CD4-positive, alpha-beta T cell treated with Interleukin-17A for 1 hour (primary cell): ENCODE measurements at regions not wholly inside any gene's neighbourhood (a gene's known extent, or its start where the extent isn't known, plus 50 kb on each side); places are given as distances from the start of the nearest gene placed in this dataset.

Experiments used
- DNase-seq: peaks from one replicate; pipeline ENCODE4 v3.0.0-alpha.2; 2020

DNA sequence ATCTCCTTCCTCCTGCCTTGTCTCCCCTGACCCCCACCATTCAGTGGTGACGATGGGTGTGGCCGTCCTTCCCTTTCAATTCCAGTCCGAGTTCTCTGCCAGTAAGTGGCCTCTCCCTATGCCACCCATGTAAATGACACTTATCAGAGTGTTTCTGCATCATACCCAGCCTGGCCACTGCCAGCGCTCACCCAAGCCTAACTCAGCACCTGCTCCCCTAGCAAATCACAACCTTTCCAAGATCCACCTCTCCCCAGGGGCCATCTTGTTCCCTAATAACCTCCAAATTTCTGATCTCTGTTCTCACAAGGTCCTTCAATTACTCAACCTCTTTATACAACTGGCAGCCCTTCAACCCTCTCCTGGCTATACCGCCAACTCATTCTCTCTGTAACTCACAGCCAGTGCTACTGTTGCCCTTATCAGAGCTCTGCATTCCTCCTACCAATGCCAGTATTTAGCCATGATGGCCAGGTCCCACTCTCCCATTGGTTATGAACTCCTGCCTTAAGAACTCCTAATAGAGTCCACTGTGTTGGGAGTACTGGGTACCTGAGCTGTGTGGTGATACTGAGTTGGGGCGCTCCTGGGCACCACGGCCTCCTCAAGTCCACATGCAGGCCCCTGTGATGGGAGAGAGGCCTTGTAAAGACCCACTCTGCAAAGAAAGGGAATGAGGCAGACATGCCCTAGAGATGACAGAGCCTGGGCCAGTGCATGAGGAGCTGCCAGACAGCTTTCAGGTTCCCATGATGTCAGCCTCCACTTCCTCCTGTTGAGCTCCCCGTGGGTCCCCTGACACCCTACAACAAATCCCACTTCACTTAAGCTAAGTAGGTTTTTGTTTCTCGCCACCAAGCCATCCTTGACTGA lies 187.4 kb upstream of the RREB1 start:
- no peak for DNase-seq

- DNase-seq: no peak
These were observed 186.8 kb upstream of the RREB1 start for GRCh38 chr6:6920987-6921313.

DNA sequence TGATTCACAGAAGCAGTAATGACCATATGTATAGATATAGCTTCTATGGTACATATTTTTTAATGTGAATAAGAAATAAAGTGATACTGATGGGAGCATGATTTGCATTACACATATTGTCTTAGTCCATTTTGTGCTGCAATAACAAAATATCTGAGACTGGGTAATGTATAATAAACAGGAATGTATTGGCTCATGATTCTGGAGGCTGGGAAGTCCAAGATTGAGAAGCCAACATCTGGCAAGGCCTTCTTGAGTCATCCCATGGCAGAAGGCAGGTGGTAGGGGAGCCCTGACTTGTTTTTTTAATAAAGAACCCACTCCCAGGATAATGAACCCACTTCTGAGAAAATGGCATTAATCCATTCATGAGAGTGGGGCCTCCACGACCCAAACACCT lies 185.6 kb upstream of the RREB1 start:
- no peak for DNase-seq

GRCh38 chr6:6923605-6924004 lies 184.2 kb upstream of the RREB1 start:
- DNase-seq: no peak

- DNase-seq: no peak
These were observed 183.1 kb upstream of the RREB1 start for GRCh38 chr6:6924708-6925107.

GRCh38 chr6:6925391-6926164 lies 182.2 kb upstream of the RREB1 start:
- no peak for DNase-seq

GRCh38 chr6:6926856-6927255 lies 180.9 kb upstream of the RREB1 start:
- no peak for DNase-seq

- no peak for DNase-seq
These were observed 180.0 kb upstream of the RREB1 start for GRCh38 chr6:6927521-6928361.

- no peak for DNase-seq
These were observed 177.4 kb upstream of the RREB1 start for GRCh38 chr6:6930223-6930880.

GRCh38 chr6:6931071-6932025 lies 176.4 kb upstream of the RREB1 start:
- DNase-seq: no peak

DNA sequence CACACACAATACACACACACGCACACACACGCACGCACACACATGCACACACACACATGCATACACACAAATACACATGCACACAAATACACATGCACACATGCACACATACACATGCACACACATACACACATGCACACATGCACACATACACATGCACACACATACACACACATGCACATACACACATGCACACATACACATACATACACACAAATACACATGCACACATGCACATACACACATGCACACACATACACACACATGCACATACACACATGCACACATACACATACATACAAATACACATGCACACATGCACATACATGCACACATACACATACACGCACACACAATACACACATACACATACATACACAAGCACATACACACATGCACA lies 175.4 kb upstream of the RREB1 start:
- DNase-seq: no peak

- DNase-seq: no peak
These were observed 174.8 kb upstream of the RREB1 start for GRCh38 chr6:6932968-6933367.

DNA sequence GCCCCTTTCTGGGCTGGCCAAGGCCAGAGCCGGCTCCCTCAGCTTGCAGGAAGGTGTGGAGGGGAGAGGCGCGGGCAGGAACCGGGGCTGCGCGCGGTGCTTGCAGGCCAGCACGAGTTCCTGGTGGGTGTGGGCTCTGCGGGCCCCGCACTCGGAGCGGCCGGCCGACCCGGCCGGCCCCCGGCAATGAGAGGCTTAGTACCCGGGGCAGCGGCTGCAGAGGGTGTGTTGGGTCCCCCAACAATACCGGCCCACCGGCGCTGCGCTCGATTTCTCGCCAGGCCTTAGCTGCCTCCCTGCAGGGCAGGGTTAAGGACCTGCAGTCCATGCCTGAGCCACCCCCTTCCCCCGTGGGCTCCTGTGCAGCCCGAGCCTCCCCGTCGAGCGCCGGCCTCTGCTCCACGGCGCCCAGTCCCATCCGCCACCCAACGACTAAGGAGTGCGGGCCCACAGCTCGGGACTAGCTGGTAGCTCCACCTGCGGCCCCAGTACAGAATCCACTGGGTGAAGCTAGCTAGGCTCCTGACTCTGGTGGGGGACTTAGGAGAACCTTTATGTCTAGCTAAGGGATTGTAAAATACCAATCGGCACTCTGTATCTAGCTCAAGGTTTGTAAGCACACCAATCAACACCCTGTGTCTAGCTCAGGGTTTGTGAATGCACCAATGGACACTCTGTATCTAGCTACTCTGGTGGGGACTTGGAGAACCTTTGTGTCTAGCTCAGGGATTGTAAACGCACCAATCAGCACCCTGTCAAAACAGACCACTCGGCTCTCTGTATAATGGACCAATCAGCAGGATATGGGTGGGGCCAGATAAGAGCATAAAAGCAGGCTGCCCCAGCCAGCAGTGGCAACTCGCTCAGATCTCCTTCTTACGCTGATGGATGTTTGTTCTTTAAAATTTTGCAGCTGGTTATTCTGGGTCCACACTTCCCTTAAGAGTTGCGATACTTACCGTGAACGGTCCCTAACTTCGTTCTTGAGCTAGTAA lies 167.4 kb upstream of the RREB1 start:
- no peak for DNase-seq

DNA sequence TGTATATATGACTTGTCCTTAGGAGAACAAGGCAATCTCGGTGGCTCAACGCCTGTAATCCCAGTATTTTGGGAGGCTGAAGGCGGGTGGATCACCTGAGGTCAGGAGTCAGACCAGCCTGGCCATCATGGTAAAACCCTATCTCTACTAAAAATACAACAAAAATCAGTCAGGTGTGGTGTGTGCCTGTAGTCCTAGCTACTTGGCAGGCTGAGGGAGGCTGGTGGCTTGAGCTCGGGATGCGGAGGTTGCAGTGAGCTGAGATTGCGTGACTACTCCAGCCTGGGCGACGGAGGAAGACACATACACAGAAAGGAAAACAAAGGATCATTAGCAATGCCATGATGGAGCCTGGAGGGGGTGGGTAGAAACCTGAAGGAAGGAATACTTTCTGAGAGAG lies 166.6 kb upstream of the RREB1 start:
- no peak for DNase-seq

- no peak for DNase-seq
These were observed 165.7 kb upstream of the RREB1 start for GRCh38 chr6:6942091-6942490.

DNA sequence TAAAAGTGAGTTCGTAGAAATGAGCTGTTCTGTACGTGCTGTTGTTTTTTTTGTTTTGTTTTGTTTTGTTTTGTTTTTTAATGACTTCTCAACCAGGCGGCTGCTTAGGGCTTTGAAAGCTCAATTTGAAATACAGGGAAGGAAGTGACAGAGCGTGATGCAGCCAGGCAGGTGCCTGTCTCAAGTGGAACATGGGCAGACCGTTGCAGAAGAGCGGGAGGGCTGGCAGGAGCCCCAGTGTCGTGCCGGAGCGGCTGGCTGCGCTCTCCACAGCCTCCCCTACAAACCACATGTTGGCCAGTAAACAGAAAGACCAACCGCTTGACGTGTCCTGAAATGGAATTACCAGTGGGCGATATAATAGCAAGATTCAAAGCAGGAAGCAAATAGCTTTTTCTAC lies 164.9 kb upstream of the RREB1 start:
- DNase-seq: no peak

DNA sequence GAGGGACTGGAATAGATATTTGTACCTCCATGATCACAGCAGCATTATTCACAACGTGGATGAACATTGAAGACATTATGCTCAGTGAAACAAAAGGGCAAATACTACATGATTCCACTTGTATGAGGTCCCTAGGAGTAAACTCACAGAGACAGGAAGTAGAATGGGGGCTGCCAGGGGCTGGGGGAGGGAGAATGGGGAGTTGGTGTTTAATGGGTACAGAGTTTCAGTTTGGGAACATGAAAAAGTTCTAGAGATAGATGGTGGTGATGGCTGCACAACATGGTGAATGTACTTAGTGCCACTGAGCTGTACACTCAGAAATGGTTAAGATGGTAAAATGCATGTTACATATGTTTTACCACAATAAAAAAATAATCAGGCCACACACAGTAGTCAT lies 164.3 kb upstream of the RREB1 start:
- DNase-seq: no peak

DNA sequence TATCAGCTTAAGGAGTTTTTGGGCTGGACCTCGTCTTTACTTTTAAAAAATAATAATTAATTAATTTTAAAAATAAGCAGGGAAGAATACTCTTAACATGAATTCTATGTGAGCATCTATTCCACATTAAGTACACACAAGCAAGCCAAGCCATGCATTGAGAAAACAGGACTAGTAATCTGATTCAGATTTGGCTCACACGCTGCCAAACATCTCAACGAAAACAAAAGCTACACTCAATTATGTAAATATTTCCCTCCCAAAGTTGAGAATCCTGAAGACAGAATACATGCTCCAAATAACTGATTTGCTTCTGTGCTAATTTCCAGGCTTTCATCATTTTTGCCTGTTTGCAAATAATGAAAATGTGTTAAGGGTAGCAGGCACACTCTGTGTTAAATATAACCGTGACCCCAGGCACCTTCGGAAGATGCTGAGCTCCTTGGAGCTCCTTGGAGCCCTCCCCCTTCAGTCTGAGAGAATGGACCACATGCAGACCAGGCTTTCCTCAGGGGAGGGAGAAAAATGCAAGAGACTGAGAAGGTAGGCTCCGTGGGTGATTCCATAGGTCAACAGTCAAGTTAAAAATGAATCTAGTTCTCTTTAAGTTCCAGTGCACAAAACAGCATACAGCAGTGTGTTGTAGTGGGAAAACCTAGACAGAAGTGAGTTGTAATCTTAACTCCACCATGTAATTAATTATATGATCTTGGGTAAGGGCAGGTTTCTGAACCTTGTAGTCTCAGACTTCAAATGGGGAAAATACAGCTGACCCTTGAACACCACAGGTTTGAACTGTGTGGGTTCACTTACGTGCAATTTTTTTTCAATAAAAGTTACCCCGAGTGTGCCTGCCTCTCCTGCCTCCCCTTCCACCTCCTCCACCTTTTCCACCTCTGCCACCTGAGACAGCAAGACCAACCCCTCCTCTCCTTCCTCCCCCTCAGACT lies 161.3 kb upstream of the RREB1 start:
- no peak for DNase-seq
